Immature natural killer cell (primary cell): ENCODE measurements at regions not wholly inside any gene's neighbourhood (a gene's known extent, or its start where the extent isn't known, plus 50 kb on each side); places are given as distances from the start of the nearest gene placed in this dataset.

ENCODE experiments used
- DNase-seq, 3 donors: peaks; one replicate each; pipeline ENCODE4 v3.0.0; 2022; ENCODE audit warnings: mixed read lengths in 1 of 3
- H3K27ac Mint-ChIP-seq, 6 donors: one replicate each; pipeline ENCODE4 v1.8.0; 2020; ENCODE audit warnings: mixed read lengths in 6 of 6, mild to moderate bottlenecking in 5 of 6, inconsistent platforms in 4 of 6, moderate library complexity in 3 of 6
- H3K27me3 Mint-ChIP-seq, 3 donors: one replicate each; pipeline ENCODE4 v1.8.0; 2020 to 2021; ENCODE audit warnings: low read depth in 3 of 3, mild to moderate bottlenecking in 3 of 3, mixed read lengths in 3 of 3, moderate library complexity in 3 of 3, inconsistent platforms in 1 of 3
- H3K36me3 Mint-ChIP-seq, 3 donors: one replicate each; pipeline ENCODE4 v1.8.0; 2020; ENCODE audit warnings: mixed read lengths in 3 of 3, inconsistent platforms in 2 of 3, mild to moderate bottlenecking in 2 of 3
- H3K4me1 Mint-ChIP-seq, 2 donors: one replicate each; pipeline ENCODE4 v1.8.0; 2020; ENCODE audit warnings: inconsistent platforms in 2 of 2, mild to moderate bottlenecking in 2 of 2, mixed read lengths in 2 of 2, moderate library complexity in 1 of 2
- H3K4me3 Mint-ChIP-seq, 5 donors: one replicate each; pipeline ENCODE4 v1.8.0; 2020; ENCODE audit warnings: mild to moderate bottlenecking in 5 of 5, mixed read lengths in 5 of 5, inconsistent platforms in 3 of 5, moderate library complexity in 3 of 5
- H3K9me3 Mint-ChIP-seq, 6 donors: one replicate each; pipeline ENCODE4 v1.8.0; 2020; ENCODE audit warnings: mild to moderate bottlenecking in 6 of 6, mixed read lengths in 6 of 6, inconsistent platforms in 4 of 6, moderate library complexity in 3 of 6

GRCh38 chr6:126167726-126168125 is 172.2 kb upstream of the CENPW start:
- no peak overlapping the region for H3K27ac Mint-ChIP-seq
- peaks cover 1 to 5% (median 1%) of the 10 kb centered on the region in 3 donors for H3K27me3 Mint-ChIP-seq
- H3K9me3 Mint-ChIP-seq, result peaks cover 10 to 17% (median 15%) of the 10 kb centered on the region in 6 donors
- peaks cover 0 to 2% (median 0%) of the 10 kb centered on the region in 3 donors for H3K36me3 Mint-ChIP-seq
- DNase-seq, result no peak
- no peak overlapping the region for H3K4me3 Mint-ChIP-seq
- H3K4me1 Mint-ChIP-seq, result peaks cover 6 to 12% of the 10 kb centered on the region in 2 donors

- peaks cover 0 to 4% (median 2%) of the 10 kb centered on the region in 6 donors for H3K9me3 Mint-ChIP-seq
Observed at GRCh38 chr6:126170433-126170832, 169.5 kb upstream of the CENPW start.

GRCh38 chr6:126170978-126171382 is 168.9 kb upstream of the CENPW start:
- DNase-seq, result peak in 1 of 3 donors; percentile 7
- H3K9me3 Mint-ChIP-seq, result peaks cover 0 to 2% (median 0%) of the 10 kb centered on the region in 6 donors
- H3K36me3 Mint-ChIP-seq, result no peaks in the 10 kb centered on the region
- H3K4me3 Mint-ChIP-seq, result peak overlapping the region; percentile 11 to 64 (median 40)
- H3K4me1 Mint-ChIP-seq, result peaks cover 6 to 12% of the 10 kb centered on the region in 2 donors
- H3K27ac Mint-ChIP-seq, result peak overlapping the region in 2 of 6 donors; percentile 5 to 17
- H3K27me3 Mint-ChIP-seq, result peaks cover 0 to 2% (median 0%) of the 10 kb centered on the region in 3 donors

More at GRCh38 chr6:126170433-126170832, 169.5 kb upstream of the CENPW start:
- no peak overlapping the region for H3K27ac Mint-ChIP-seq
- H3K27me3 Mint-ChIP-seq, result peaks cover 0 to 3% (median 1%) of the 10 kb centered on the region in 3 donors
- H3K4me3 Mint-ChIP-seq, result no peak overlapping the region
- DNase-seq, result no peak
- peaks cover 6 to 12% of the 10 kb centered on the region in 2 donors for H3K4me1 Mint-ChIP-seq
- peaks cover 0 to 2% (median 0%) of the 10 kb centered on the region in 3 donors for H3K36me3 Mint-ChIP-seq

GRCh38 chr6:126172131-126172530 is 167.8 kb upstream of the CENPW start:
- H3K4me3 Mint-ChIP-seq, result no peak overlapping the region
- peaks cover 6 to 12% of the 10 kb centered on the region in 2 donors for H3K4me1 Mint-ChIP-seq
- H3K9me3 Mint-ChIP-seq, result no peaks in the 10 kb centered on the region
- H3K27me3 Mint-ChIP-seq, result peaks cover 0 to 2% (median 0%) of the 10 kb centered on the region in 3 donors
- no peak overlapping the region for H3K27ac Mint-ChIP-seq
- H3K36me3 Mint-ChIP-seq, result no peaks in the 10 kb centered on the region
- no peak for DNase-seq

- Mint-ChIP-seq H3K27me3 (peaks cover 0 to 2% (median 1%) of the 10 kb centered on the region in 3 donors), H3K4me3 (no peak overlapping the region), H3K36me3 (no peaks in the 10 kb centered on the region), H3K27ac (no peak overlapping the region), H3K9me3 (no peaks in the 10 kb centered on the region), H3K4me1 (peaks cover 6 to 12% of the 10 kb centered on the region in 2 donors)
- DNase-seq, result no peak
Observed at GRCh38 chr6:126173265-126173664, 166.7 kb upstream of the CENPW start.

- Mint-ChIP-seq H3K4me1 (peaks cover 6 to 12% of the 10 kb centered on the region in 2 donors), H3K36me3 (no peaks in the 10 kb centered on the region), H3K9me3 (no peaks in the 10 kb centered on the region), H3K27ac (no peak overlapping the region), H3K27me3 (peaks cover 0 to 4% (median 1%) of the 10 kb centered on the region in 3 donors), H3K4me3 (no peak overlapping the region)
- DNase-seq, result no peak
Observed at GRCh38 chr6:126174697-126175096, 165.2 kb upstream of the CENPW start.

GRCh38 chr6:126175251-126175650 is 164.7 kb upstream of the CENPW start:
- Mint-ChIP-seq H3K4me1 (peaks cover 6 to 12% of the 10 kb centered on the region in 2 donors), H3K4me3 (no peak overlapping the region), H3K9me3 (no peaks in the 10 kb centered on the region), H3K27me3 (peaks cover 0 to 4% (median 1%) of the 10 kb centered on the region in 3 donors), H3K27ac (no peak overlapping the region), H3K36me3 (no peaks in the 10 kb centered on the region)
- no peak for DNase-seq

GRCh38 chr6:126176282-126176681 is 163.6 kb upstream of the CENPW start:
- Mint-ChIP-seq H3K4me3 (no peak overlapping the region), H3K27ac (no peak overlapping the region), H3K36me3 (peaks cover 0 to under 1% (median 0%) of the 10 kb centered on the region in 3 donors), H3K9me3 (no peaks in the 10 kb centered on the region), H3K27me3 (peaks cover 0 to 4% (median 1%) of the 10 kb centered on the region in 3 donors), H3K4me1 (peaks cover 1 to 4% of the 10 kb centered on the region in 2 donors)
- no peak for DNase-seq

- Mint-ChIP-seq H3K36me3 (peaks cover 0 to 4% (median 0%) of the 10 kb centered on the region in 3 donors), H3K4me1 (no peaks in the 10 kb centered on the region), H3K9me3 (peaks cover 0 to 2% (median 0%) of the 10 kb centered on the region in 6 donors), H3K27ac (no peak overlapping the region), H3K27me3 (peaks cover 0 to 3% (median 1%) of the 10 kb centered on the region in 3 donors), H3K4me3 (no peak overlapping the region)
- no peak for DNase-seq
Observed at GRCh38 chr6:126180585-126180984, 159.3 kb upstream of the CENPW start.

GRCh38 chr6:126181173-126181741 is 158.7 kb upstream of the CENPW start:
- no peak overlapping the region for H3K4me3 Mint-ChIP-seq
- H3K27ac Mint-ChIP-seq, result no peak overlapping the region
- no peaks in the 10 kb centered on the region for H3K4me1 Mint-ChIP-seq

GRCh38 chr6:126181890-126182289 is 158.0 kb upstream of the CENPW start:
- Mint-ChIP-seq H3K27me3 (peaks cover 0 to 3% (median 1%) of the 10 kb centered on the region in 3 donors), H3K4me1 (no peaks in the 10 kb centered on the region), H3K27ac (no peak overlapping the region), H3K36me3 (peaks cover 0 to 4% (median 0%) of the 10 kb centered on the region in 3 donors), H3K4me3 (no peak overlapping the region), H3K9me3 (peaks cover 0 to 2% (median 0%) of the 10 kb centered on the region in 6 donors)
- DNase-seq, result no peak

More at GRCh38 chr6:126181173-126181741, 158.7 kb upstream of the CENPW start:
- no peak for DNase-seq
- peaks cover 0 to 4% (median 0%) of the 10 kb centered on the region in 3 donors for H3K36me3 Mint-ChIP-seq
- peaks cover 0 to 3% (median 1%) of the 10 kb centered on the region in 3 donors for H3K27me3 Mint-ChIP-seq
- peaks cover 0 to 2% (median 0%) of the 10 kb centered on the region in 6 donors for H3K9me3 Mint-ChIP-seq

GRCh38 chr6:126182650-126183311 is 157.1 kb upstream of the CENPW start:
- DNase-seq, result no peak
- Mint-ChIP-seq H3K4me1 (no peaks in the 10 kb centered on the region), H3K4me3 (no peak overlapping the region)

GRCh38 chr6:126185774-126186173 is 154.1 kb upstream of the CENPW start:
- no peaks in the 10 kb centered on the region for H3K4me1 Mint-ChIP-seq
- H3K4me3 Mint-ChIP-seq, result no peak overlapping the region
- H3K36me3 Mint-ChIP-seq, result peaks cover 0 to 4% (median 0%) of the 10 kb centered on the region in 3 donors
- peaks cover 0 to 2% (median 0%) of the 10 kb centered on the region in 3 donors for H3K27me3 Mint-ChIP-seq
- no peak overlapping the region for H3K27ac Mint-ChIP-seq
- no peak for DNase-seq
- peaks cover 0 to 2% (median 0%) of the 10 kb centered on the region in 6 donors for H3K9me3 Mint-ChIP-seq

More at GRCh38 chr6:126182650-126183311, 157.1 kb upstream of the CENPW start:
- Mint-ChIP-seq H3K27ac (no peak overlapping the region), H3K9me3 (peaks cover 0 to 2% (median 0%) of the 10 kb centered on the region in 6 donors), H3K27me3 (peaks cover 0 to 3% (median 0%) of the 10 kb centered on the region in 3 donors), H3K36me3 (peaks cover 0 to 4% (median 0%) of the 10 kb centered on the region in 3 donors)

- Mint-ChIP-seq H3K36me3 (no peaks in the 10 kb centered on the region), H3K27me3 (peaks cover 0 to 2% (median 0%) of the 10 kb centered on the region in 3 donors), H3K4me3 (no peak overlapping the region), H3K4me1 (no peaks in the 10 kb centered on the region), H3K9me3 (no peaks in the 10 kb centered on the region), H3K27ac (no peak overlapping the region)
- no peak for DNase-seq
Observed at GRCh38 chr6:126188279-126188909, 151.5 kb upstream of the CENPW start.
